K562 (cell line): ENCODE measurements at regions not wholly inside any gene's neighbourhood (a gene's known extent, or its start where the extent isn't known, plus 50 kb on each side); places are given as distances from the start of the nearest gene placed in this dataset.

ENCODE experiments used
- ATAC-seq: fragments of 200-7000 bp; cut with Tn5 transposase; 3 replicates; pipeline ENCODE4 v1.9.1; 2020; ENCODE audit warnings: moderate library complexity
- BruUV-seq: library from RNA; stranded (reverse); fragments of 400-500 nt; replicated peaks from 2 replicates; lab custom pipeline; 2021; lab: Mats Ljungman, UMichigan
- CTCF ChIA-PET: fragments of 300-600 bp; formaldehyde crosslinking; extraction: SDS; loops from one replicate; lab custom pipeline; 2021; ENCODE audit warnings: low intra/inter-chr PET ratio; lab: Yijun Ruan, JAX
- POLR2A ChIA-PET: fragments of 300-600, 350-650 bp; sonication (Branson Sonifier 250); formaldehyde crosslinking; extraction: SDS; loops from one replicate; lab custom pipeline; 2021; ENCODE audit warnings: antibody characterized with exemption, inconsistent platforms; lab: Yijun Ruan, JAX
- DNase-seq, 4 experiments: peaks; one replicate each; pipeline versions ENCODE4 v3.0.0 to v3.0.0-alpha.2; 2011 to 2018; ENCODE audit warnings: low spot score in 3 of 4, mixed read lengths in 3 of 4; ENCODE audit errors: extremely low read depth in 1 of 4
- FAIRE-seq: peaks from 2 replicates; lab custom pipeline; 2011; peaks lifted over from hg19 to GRCh38; lab: Jason Lieb, UNC
- H2AFZ ChIP-seq: 2 replicates; pipeline ENCODE4 v1.6.0; 2011; ENCODE audit warnings: low read depth, low read length, control low read depth, inconsistent platforms
- H3K27ac ChIP-seq: fragments of 200-600 bp; 3 replicates; pipeline ENCODE4 v1.8.0; 2011; ENCODE audit warnings: low read depth, mild to moderate bottlenecking, control low read depth, inconsistent platforms, low read length, moderate library complexity, mixed read lengths; ENCODE audit errors: extremely low read depth
- H3K27me3 ChIP-seq, 2 experiments: fragments of 300-600 bp in 1 of 2; 2 replicates in 1 of 2; 3 replicates in 1 of 2; pipeline versions ENCODE4 v1.6.0 to v1.8.0; 2011; ENCODE audit warnings: inconsistent platforms in 2 of 2, low read length in 2 of 2, mild to moderate bottlenecking in 1 of 2, mixed read lengths in 1 of 2, moderate library complexity in 1 of 2; ENCODE audit not compliant: control insufficient read depth in 2 of 2, insufficient read depth in 2 of 2
- H3K36me3 ChIP-seq: fragments of 300-600 bp; 3 replicates; pipeline ENCODE4 v1.8.0; 2011; ENCODE audit warnings: mild to moderate bottlenecking, low read length, inconsistent platforms; ENCODE audit not compliant: control insufficient read depth, insufficient read depth
- H3K4me1 ChIP-seq, 2 experiments: fragments of 200-600 bp in 1 of 2; replicated peaks in 1 of 2; 2 replicates in 1 of 2; 3 replicates in 1 of 2; pipeline versions ENCODE4 v1.5.1 to v1.8.0; 2011; ENCODE audit warnings: inconsistent platforms in 2 of 2, low read length in 2 of 2, mild to moderate bottlenecking in 1 of 2, mixed read lengths in 1 of 2, moderate library complexity in 1 of 2; ENCODE audit not compliant: control insufficient read depth in 2 of 2, insufficient read depth in 2 of 2
- H3K4me2 ChIP-seq: 2 replicates; pipeline ENCODE4 v1.6.1; 2011; ENCODE audit warnings: low read length, control low read depth, inconsistent platforms, mixed read lengths; ENCODE audit not compliant: insufficient read depth
- H3K4me3 ChIP-seq: fragments of 200-600 bp; sonication (generic), shearing (Covaris generic); 2 replicates; pipeline ENCODE4 v1.5.1; 2016; ENCODE audit warnings: control low read depth, inconsistent platforms
- H3K79me2 ChIP-seq: fragments of 200-600 bp; 3 replicates; pipeline ENCODE4 v1.8.0; 2011; ENCODE audit warnings: low read length, inconsistent platforms; ENCODE audit not compliant: control insufficient read depth, insufficient read depth
- H3K9ac ChIP-seq, 2 experiments: 2 replicates each; pipeline versions ENCODE4 v1.6.0 to v1.6.1; 2011; ENCODE audit warnings: low read depth in 2 of 2, low read length in 2 of 2, control low read depth in 1 of 2, inconsistent platforms in 1 of 2, mild to moderate bottlenecking in 1 of 2, mixed read lengths in 1 of 2; ENCODE audit not compliant: insufficient read depth in 1 of 2
- H3K9me1 ChIP-seq: one replicate; pipeline ENCODE4 v1.6.0; 2011; ENCODE audit warnings: inconsistent platforms, mild to moderate bottlenecking, low read length, moderate library complexity; ENCODE audit not compliant: control insufficient read depth, insufficient read depth
- H3K9me3 ChIP-seq: replicated peaks from 2 replicates; pipeline ENCODE4 v1.5.1; 2011; ENCODE audit warnings: low read depth, low read length, inconsistent platforms; ENCODE audit not compliant: control insufficient read depth, insufficient read depth
- H4K20me1 ChIP-seq: replicated peaks from 2 replicates; pipeline ENCODE4 v1.6.1; 2011; ENCODE audit warnings: low read length, inconsistent platforms, mixed read lengths; ENCODE audit not compliant: control insufficient read depth, insufficient read depth
- DACH1 ChIP-seq: fragments of 450-650 bp; IDR thresholded peaks from 2 replicates; pipeline ENCODE4 v1.6.1; 2018; ENCODE audit not compliant: partially characterized antibody
- KDM1A ChIP-seq, 2 experiments: fragments of 450-650 bp; IDR thresholded peaks; 2 replicates each; pipeline ENCODE4 v1.6.1; 2016; ENCODE audit warnings: mild to moderate bottlenecking in 2 of 2
- MYNN ChIP-seq, 2 experiments: sonication (generic); formaldehyde crosslinking in 1 of 2; IDR thresholded peaks; 2 replicates each; pipeline versions ENCODE4 v1.5.0 to v1.6.1; 2016 to 2020; ENCODE audit warnings: antibody characterized with exemption in 1 of 2, missing genetic modification reagents in 1 of 2
- U2AF2 ChIP-seq: fragments of 200-400 bp; formaldehyde crosslinking; optimal IDR thresholded peaks from 2 replicates; pipeline ENCODE3; 2017; ENCODE audit warnings: low read depth, mild to moderate bottlenecking, low read length
- YY1 ChIP-seq, 3 experiments: IDR thresholded peaks; 2 replicates each; pipeline ENCODE4 v1.6.1; 2011; ENCODE audit warnings: low read length in 2 of 3, mild to moderate bottlenecking in 2 of 3, moderate library complexity in 2 of 3, borderline replicate concordance in 1 of 3, control low read depth in 1 of 3, low read depth in 1 of 3; ENCODE audit not compliant: insufficient read depth in 3 of 3, insufficient replicate concordance in 2 of 3, control insufficient read depth in 1 of 3, insufficient read length in 1 of 3; ENCODE audit errors: extremely low read depth in 1 of 3
- ZNF217 ChIP-seq: sonication (generic); formaldehyde crosslinking; IDR thresholded peaks from 2 replicates; pipeline ENCODE4 v1.8.0; 2022; ENCODE audit warnings: mild to moderate bottlenecking, missing genetic modification reagents
- ZNF318 ChIP-seq, 2 experiments: fragments of 450-650 bp; IDR thresholded peaks; 2 replicates each; pipeline ENCODE4 v1.6.1; 2016; ENCODE audit warnings: mild to moderate bottlenecking in 2 of 2, borderline replicate concordance in 1 of 2, low read depth in 1 of 2, moderate library complexity in 1 of 2
- WGBS: fragments of 100-300 bp; shearing (Covaris generic); methylation state at CpG from one replicate; pipeline ENCODE4 v1.1.6; 2016; ENCODE audit warnings: low coverage, mixed read lengths; ENCODE audit not compliant: insufficient coverage; ENCODE audit errors: missing lambda C conversion rate; 5-methylcytosine and 5-hydroxymethylcytosine counted together
- in situ Hi-C: fragments of 300-500 bp; cut with MboI; formaldehyde crosslinking; loops from 4 replicates; pipeline ENCODE4 v1.15.0; 2018; ENCODE audit warnings: inconsistent platforms, mixed read lengths
- intact Hi-C: fragments of 100-400 bp; cut with micrococcal nuclease; formaldehyde crosslinking; loops from 2 replicates; pipeline ENCODE4 v1.14.2; 2022
- TF ChIP-seq, protein P1 (sequence below): fragments of 250-450 bp; sonication (Bioruptor Pico); IDR thresholded peaks from 2 replicates; pipeline ENCODE4 v1.8.0; 2022; ENCODE audit warnings: moderate library complexity, mild to moderate bottlenecking, inconsistent platforms
- TF ChIP-seq, protein P2 (sequence below): fragments of 250-450 bp; sonication (Bioruptor Pico); IDR thresholded peaks from 2 replicates; pipeline ENCODE4 v1.5.0; 2021

GRCh38 chr2:167749016-167749415, 498.4 kb downstream of the STK39 start (continued):
- no peak for TF ChIP-seq MYNN (IDR thresholded peaks at IDR 0.05)
- TF ChIP-seq MYNN (CRISPR knock-in tag; IDR thresholded peaks at IDR 0.05), result no peak
- TF ChIP-seq YY1 (IDR thresholded peaks at IDR 0.05; ENCODE audit: borderline replicate concordance in 1 of 3, control insufficient read depth in 1 of 3, extremely low read depth in 1 of 3, insufficient read depth in 3 of 3, insufficient read length in 1 of 3, insufficient replicate concordance in 2 of 3, low read depth in 1 of 3, low read length in 2 of 3), result no peak
- TF ChIP-seq, protein P1, sequence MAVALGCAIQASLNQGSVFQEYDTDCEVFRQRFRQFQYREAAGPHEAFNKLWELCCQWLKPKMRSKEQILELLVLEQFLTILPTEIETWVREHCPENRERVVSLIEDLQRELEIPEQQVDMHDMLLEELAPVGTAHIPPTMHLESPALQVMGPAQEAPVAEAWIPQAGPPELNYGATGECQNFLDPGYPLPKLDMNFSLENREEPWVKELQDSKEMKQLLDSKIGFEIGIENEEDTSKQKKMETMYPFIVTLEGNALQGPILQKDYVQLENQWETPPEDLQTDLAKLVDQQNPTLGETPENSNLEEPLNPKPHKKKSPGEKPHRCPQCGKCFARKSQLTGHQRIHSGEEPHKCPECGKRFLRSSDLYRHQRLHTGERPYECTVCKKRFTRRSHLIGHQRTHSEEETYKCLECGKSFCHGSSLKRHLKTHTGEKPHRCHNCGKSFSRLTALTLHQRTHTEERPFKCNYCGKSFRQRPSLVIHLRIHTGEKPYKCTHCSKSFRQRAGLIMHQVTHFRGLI (CRISPR knock-in tag), result no peak
- no peak for TF ChIP-seq DACH1

DNA sequence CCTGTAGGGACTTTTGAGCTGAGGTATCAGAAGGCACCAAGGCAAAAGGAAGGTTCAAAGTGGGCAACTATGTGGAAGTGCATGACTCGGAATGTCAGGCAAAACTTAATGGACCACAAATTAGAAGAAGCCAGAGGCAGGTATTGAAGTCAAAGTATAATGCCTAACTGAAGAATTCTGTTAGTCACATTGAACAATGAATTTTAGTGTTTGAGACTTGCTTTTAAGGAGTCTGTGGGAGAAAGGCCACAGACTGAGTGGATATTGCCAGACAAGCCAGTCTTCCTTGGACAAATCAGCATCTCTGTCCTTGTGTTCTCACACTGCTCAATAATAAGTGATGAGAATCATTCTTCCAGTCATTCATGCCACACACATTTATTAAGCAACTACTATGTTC, 498.9 kb downstream of the STK39 start:
- Histone ChIP-seq H3K4me2 (no peak overlapping the region), H3K27ac (no peak overlapping the region), H4K20me1 (no peaks in the 10 kb centered on the region), H3K9ac (no peak overlapping the region), H3K9me1 (no peaks in the 10 kb centered on the region), H3K36me3 (no peaks in the 10 kb centered on the region), H3K79me2 (no peaks in the 10 kb centered on the region), H3K9me3 (no peaks in the 10 kb centered on the region), H3K4me1 (no peaks in the 10 kb centered on the region), H3K4me3 (no peak overlapping the region), H3K27me3 (no peaks in the 10 kb centered on the region), H2AFZ (no peak overlapping the region)
- in situ Hi-C loops (no loop called here), intact Hi-C loops (no loop called here)
- ATAC-seq (no peak), DNase-seq (no peak), FAIRE-seq (no peak)
- 0% methylated on average over 1 of the region's 1 CpG for WGBS
- BruUV-seq, result no TSS peak
- ChIA-PET CTCF (no interaction called here), POLR2A (interaction anchor here (1.6 kb wide), 1 partner anchor 21 kb away, joined by 3 read pairs; no protein-coding TSS in a partner anchor)
- TF ChIP-seq ZNF217, result no peak
- TF ChIP-seq KDM1A (IDR thresholded peaks at IDR 0.05), result no peak
- no peak for TF ChIP-seq ZNF318 (IDR thresholded peaks at IDR 0.05; ENCODE audit: borderline replicate concordance in 1 of 2, low read depth in 1 of 2)
- no peak for TF ChIP-seq U2AF2
- TF ChIP-seq, protein P2, sequence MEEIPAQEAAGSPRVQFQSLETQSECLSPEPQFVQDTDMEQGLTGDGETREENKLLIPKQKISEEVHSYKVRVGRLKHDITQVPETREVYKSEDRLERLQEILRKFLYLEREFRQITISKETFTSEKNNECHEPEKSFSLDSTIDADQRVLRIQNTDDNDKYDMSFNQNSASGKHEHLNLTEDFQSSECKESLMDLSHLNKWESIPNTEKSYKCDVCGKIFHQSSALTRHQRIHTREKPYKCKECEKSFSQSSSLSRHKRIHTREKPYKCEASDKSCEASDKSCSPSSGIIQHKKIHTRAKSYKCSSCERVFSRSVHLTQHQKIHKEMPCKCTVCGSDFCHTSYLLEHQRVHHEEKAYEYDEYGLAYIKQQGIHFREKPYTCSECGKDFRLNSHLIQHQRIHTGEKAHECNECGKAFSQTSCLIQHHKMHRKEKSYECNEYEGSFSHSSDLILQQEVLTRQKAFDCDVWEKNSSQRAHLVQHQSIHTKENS, result no peak
